HG03439 (cell line): ENCODE measurements at regions not wholly inside any gene's neighbourhood (a gene's known extent, or its start where the extent isn't known, plus 50 kb on each side); places are given as distances from the start of the nearest gene placed in this dataset.

Source experiments
- ATAC-seq: cut with Tn5 transposase; IDR thresholded peaks from one replicate; pipeline ENCODE4 v1.9.1; 2021; ENCODE audit warnings: mild to moderate bottlenecking, moderate library complexity; ENCODE audit not compliant: unreplicated experiment

DNA sequence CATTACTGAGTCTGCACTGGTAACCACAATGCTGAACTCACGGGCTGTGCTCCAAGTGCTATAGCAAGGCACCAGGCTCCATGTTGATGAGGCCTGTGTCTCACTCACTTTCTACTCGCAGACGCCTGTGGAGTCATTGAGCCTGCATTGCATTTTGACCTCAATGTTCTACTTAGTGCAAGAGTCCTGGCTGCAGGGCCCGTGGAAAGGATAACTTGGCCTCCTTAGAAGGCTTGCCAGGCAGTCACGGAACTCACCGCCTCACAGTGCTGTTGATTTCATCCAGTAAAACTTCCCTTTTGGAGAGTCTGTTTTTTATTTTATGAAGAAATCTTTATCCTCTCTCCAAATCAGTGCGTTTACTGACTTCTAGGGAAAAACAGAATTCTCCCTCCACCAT is 290.4 kb downstream of the RNF144A start:
- no peak for ATAC-seq

DNA sequence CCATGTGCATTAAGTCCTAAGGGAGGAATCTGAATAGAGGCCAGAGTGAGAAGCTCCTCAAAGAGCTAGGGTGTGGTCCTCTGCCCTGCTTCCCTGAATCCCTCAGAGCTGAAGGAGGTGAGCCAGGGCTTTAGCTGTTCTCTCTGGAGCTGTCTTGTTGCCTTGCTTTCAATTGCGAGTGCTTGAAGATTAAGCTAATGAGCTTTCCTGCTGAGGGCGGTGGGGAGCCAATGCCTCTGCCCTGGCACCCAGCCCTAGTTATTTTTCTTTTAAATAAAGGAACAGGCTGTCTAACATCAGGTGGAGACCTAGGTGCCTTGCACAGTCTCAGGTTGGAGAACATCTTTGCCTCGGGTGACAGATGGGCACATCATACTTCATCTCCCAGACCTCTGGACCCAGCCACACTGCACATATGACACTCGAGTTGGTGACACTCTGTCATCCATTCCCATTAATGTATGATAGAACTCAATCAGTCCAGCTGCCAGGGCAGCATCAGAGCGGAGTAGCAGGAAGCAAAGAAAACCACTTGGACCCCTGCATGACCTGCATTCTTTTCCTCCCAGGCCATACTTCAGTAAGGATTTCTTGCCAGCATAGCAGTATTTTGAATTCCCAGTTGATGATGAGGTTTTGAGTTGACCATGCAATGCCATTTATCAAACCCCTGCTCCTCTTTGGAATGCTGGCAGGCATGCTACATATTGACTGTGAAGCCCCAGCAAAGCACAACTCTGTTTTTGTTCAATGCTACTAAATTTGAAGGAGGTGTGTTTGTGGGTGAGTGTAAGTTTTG is 292.7 kb downstream of the RNF144A start:
- no peak for ATAC-seq

DNA sequence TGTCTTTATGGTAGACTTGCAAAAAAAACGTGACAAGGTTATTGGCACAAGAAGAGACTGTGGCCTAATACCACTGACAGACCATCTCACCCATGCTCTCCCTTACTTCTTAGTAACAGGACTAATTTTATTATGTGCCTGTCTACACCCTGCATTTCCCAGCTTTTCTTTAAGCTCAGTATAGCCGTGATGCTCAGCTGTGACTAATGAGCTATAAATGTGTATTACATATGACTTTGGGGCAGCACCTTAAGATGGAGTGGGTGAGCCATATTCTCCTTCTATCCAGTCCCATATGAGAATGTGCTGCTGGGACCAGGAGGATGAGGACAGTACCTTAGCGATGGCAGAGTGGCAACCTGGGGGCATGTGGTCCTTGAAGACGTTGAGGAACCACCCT is 293.5 kb downstream of the RNF144A start:
- ATAC-seq, result no peak

DNA sequence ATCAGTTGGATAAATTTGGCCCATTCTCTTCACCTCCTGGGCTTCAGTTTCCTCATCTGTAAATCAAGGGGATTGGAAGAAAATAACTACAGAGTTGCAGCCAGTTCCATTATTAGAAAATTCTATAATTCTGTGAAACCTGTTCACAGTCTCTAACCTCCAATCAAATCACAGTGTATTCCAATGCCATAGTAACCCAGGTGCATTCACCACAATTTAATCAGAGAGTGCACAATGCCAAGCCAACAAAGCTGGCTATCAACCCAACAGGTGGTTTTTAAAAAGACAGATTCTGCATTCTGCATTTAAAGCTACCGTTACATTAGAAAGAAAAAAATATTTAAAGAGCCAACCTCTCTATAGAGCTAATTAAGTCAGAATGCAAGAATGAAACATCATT is 308.6 kb downstream of the RNF144A start:
- ATAC-seq, result no peak

DNA sequence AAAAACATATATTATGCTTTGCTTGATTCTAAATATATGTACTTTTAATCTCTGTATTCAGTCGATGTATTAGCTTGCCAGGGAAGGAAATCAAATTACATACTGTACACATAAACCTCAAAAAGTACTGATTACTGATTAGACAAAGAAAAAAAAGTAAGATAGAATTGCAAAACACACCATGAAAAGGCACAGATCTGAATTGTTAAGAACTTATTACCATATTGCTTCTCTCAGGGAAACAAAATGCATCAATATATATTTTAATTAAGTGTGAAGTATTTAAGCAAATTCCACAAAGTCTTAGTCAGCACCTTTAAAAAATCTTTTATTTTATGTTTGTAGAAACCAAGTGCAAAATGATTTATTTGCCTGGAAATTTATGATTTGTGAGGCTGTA is 309.3 kb downstream of the RNF144A start:
- ATAC-seq, result no peak

DNA sequence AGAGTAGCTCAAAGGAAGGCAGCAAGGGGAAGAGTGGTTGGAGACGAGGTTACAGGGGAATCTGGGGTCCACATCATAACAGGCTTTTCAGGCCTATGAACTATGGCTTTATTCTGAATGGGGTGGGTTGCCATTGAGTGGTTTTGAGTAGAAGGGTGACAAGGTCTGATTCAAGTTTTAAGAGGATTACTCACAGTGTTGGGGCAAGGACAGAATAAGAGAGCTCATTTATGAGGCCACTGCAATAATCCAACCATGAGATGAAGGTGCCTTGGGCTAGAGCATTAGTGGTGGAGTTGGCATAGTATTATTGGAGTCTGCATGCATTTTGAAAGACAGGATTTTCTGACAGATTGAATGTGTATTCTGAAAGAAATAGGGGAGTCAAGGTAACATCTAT is 315.9 kb downstream of the RNF144A start:
- ATAC-seq, result no peak

DNA sequence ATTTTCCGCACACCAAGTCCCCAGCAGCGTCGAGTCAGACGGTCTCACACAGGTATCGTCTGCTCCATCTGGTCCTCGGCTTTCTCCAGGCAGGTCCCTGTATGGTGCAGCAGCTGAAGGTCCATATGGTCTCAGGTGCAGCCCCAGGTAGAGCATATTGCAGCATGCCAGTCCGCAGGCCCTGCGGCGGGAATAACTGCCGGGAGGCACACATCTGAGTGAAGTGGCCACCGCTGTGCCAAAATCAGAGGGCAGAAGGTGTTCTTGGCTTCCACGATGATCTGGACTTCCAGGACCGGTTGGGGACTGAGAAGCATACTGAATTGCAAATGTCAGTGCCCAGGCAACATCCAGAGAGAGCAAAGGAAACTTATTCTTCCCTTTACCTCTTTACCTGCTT is 320.3 kb downstream of the RNF144A start:
- ATAC-seq, result no peak

DNA sequence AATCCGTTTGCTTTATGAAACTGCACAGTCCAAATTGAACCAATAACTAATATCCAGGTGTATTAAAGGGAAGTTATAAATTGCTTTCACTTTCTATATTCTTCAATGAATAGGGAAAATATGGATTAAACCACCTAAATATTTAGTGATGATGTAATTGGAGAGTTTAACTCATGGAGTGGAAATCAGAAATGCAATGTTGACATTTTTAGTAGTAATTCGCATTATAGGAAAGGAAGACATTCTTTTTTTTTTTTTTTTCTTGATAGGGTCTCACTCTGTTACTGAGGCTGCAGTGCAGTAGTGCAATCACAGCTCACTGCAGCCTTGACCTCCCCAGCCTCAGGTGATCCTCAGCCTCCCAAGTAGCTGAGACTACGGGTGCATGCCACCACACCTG is 321.9 kb downstream of the RNF144A start:
- no peak for ATAC-seq

DNA sequence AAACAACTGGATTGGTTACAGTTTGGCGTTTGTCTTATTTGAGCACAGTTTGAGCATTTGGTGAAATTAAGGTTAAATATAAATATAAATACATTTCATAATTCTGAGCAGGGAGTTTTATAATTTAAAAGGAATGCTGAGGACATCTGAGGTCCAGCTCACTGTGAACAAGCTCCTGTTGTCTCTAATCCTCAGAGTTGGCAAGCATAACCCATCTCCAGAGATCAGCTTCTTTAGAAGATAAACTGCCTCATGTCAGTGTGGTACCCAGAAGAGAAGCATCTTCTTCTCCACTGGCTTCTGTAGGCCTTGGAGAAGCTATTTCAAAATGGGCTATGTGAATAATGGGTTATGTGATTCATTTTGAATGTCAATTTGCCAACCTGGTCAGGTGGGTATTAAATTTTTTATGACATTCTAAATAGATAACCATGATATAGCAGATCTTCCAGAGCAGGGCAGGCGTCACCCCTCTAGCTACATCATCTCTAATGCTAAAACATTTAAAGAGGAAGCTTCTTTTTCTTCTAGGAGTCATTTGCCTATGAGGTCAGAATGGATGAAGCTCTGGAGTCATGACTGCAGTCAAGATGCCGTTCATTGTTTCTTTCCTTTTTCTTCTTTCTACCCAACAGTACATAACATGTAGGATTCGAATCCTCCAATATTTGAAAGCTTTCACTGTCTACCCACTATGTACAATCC is 324.0 kb downstream of the RNF144A start:
- ATAC-seq, result no peak

DNA sequence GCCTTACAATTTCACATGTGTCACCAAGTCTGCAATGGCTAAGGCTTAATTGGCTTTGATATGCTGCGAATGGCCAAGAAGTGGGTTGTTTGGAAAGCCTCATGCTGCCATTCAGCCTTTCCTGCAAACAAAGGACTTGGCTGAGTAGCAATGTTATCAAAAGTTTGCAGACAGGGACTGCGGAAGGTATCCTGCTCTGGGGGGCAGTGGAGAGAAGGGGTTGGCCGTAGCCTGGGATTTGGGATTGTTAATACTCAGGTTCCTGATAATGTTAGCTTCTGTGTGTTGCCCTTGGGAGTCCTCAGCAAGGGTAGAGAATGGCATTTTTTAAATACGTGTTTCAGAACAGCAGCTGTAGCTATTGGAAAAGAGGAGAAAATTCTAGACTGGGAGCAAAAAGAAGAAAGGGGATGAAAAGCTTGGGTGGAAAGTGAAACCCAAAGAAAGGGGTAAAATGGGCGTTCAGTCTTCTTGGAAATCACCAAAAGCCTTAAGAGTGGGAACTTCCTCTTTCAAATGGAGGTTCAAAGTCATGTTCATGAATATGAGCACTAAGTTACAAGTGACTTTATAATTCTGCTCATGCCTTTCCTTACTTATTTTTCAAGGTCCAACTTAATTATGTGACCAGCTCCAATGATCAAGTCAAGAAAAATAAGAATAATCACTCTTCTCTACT is 325.1 kb downstream of the RNF144A start:
- ATAC-seq, result no peak

DNA sequence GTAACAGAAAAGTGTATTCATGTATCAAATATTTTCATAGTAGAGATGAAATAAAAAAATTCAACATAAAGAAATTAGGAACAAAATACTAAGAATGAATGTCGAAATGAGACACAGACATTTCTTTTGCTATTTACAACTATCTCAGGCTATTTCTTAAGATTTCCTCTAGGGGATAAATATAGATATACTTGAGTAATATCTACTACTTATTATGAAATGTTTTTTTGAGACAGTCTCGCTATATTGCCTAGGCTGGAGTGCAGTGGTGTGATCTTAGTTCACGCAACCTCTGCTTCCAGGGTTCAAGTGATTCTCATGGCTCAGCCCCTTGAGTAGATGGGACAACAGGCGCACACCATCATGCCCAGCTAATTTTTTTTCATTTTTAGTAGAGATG is 326.1 kb downstream of the RNF144A start:
- no peak for ATAC-seq

DNA sequence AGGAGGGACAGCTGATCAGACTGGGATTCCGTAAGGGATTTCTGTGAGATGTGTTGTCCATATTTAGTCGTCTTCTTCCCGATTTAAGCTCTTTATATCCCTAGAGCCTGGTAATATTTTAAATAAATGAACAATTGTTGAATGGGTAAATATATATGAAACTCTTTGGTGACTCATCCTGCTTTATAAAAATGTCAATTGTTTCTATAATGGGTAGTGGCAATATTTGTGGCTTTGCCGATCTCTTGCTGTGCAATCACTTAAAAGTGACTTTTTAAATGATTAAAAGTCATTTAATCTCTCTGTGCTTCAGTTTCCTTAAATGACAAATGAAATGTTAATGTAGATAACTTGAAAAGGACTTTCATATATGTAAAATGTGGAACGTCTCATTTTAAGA is 339.2 kb downstream of the RNF144A start:
- ATAC-seq, result no peak

DNA sequence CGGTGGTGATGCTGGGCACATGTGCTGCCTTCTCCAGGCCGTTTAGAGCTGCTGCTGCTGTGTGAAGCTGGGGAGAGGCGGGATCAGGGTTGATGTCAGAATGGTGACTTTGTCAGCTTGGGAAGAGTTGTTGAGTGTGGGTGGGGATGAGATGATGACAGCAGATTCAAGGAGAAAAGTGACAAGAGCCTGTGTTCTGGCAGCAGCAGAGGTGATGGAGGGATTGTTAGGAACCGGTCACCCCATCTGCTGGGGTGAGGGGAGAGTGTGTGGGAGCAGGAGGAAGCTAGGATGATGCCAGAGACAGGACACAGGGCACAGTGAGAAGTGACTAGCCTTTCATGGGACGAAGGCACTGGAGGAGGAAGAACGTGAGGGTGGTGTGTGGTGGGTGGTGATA is 345.5 kb downstream of the RNF144A start:
- no peak for ATAC-seq

DNA sequence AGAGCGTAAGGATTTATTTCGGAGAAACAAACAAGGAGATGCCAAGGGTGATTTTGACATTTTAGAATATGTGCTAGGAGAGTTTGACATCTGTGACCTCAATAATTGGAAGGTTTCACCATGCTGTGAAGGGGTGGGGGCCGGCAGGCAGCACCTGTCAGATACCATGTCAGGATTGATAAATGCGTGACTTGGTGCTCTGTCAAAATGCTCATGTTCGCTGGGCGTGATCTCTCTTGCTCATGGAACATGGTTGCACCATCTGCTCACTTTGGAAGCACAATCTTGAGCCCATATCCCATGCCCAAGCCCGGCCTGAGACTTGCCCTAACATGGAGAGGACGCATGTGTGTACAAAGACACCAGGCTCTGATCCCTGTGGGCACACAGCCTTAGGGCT is 347.6 kb downstream of the RNF144A start:
- ATAC-seq, result no peak

DNA sequence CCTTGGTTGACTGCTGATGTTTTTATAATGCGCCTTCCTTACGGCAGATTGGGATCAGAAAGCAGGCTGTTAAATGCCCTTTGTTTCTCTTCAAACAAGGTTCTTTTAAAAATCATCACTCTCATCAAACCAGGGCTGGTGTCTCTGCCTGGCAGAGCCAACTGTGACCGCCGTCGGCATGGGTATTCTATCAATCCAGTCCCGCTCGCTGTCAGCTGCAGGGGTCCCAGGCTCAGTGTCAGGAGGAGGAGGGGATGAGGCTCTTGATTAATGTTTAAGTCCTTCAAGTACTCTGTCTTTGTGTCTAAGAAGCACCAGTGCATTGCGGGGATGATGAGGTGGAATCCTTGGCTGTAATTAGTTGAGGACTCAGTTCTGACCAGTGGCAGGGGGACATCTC is 348.1 kb downstream of the RNF144A start:
- ATAC-seq, result no peak

DNA sequence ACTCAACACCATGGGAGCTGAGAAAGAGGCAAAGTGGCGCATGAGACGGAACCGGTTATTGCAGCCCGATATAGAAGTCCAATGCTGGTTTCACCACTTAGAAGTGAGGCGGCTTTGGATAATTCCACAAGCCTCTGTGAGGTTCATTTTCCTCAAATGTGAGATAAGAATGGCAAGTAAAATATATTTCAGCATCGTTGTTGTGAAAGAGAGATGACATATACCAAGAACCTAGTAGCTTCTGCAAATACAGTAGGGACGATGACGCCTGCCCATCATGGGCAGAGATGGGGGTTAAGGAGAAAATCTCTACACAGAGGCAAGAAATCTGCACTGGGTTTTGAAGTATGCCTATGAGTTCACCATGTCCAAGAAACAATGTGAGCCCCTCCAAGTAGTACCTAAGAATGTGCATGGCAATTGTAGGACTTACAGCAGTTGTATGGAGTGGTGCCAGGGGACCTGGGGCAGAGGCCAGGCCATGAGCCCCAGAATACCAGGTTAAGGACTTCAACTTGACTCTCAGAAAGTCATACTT is 352.0 kb downstream of the RNF144A start:
- ATAC-seq, result no peak

DNA sequence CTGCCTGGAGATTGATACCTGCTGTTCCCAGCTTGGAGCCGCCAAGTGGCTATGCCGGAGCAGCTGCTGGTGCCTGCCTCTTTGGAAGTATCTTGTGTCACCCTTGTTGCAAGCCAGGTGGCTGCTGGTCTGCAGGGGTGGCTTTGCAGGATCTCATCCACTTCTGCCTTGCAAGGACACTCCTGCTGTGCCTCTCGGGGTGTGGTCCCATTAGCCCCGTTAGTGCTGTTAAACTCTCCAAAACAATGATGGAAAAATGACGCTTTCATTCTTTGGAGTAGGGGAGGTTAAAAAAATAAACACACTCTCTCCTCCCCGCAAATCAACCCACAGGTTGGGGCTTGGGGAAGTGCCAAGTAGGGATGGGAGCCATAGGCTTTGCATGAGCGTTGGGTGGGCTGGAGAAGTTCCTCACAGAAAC is 352.8 kb downstream of the RNF144A start:
- ATAC-seq, result no peak

DNA sequence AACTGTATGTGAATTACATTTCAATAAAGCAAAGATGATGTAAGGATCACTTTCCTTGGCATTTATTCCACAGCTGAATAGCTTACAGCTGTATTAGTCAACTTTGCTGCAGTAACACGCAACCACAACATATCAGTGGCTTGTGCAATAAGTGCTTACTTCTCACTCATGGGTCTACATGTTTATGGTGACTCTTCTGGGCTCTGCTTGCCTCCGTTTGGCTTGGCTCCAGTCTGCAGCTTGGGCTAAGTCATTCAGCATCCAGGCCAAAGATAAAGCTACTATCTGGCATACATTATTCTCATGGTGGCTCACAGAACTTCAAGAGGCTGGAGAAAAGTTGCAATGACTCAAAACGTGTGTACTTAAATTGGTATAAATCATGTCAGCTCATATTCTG is 355.0 kb downstream of the RNF144A start:
- ATAC-seq, result no peak

DNA sequence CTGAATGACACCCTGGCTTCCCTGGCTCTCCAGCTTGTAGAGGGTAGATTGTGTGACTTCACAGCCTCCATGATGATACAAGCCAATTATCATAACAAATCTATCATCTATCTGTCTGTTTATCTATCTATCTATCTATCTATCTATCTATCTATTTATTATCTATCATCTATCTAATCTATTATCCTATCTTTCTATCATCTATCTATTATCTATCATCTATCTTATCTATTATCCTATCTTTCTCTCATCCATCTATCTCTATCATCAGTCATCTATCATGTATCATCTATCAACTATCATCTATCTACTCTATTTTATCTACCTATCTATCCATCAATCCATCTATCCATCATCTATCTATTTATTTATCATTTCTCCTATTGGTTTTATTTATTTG is 361.8 kb downstream of the RNF144A start:
- no peak for ATAC-seq

DNA sequence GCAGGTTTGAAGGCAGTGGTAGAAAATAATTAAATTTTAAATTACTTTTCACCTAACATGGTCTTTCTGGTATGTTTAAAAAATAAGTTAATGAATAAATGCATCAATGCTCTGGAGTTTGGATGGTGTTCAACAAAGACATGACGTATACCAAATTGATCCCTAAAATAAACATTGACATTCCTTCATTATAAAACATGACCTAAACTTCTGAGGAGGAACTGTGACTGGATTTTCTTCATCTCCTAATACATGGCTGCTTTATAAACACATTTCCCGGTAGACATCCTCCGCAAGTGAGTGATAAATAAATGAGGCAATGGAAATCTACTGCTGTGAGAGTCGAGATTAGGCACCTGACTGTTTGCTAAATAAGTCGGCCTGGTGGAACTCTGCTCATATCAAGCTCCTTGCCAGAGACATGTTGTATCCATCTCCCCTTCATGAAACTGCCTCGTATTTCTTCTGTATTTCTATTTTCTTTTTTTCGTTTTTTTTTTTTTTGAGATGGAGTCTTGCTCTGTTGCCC is 362.3 kb downstream of the RNF144A start:
- ATAC-seq, result no peak

DNA sequence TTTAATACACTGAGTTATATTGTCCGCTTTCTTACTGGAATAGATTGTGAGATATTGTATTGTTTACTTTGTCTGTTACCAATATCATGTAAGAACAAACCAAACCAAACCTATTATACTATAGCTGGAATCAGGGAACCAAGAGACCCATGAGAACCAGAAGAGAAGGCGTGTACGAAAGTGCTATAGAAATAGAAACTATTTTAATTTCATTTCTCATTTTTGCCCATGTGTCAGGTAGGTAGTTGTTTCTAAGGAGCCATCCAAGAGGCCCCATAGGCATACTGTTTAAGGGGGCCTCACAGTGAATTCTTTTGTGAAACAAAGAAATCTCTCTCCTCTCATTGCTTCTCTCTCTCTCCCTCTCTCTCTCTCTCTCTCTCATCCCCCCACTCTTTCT is 363.6 kb downstream of the RNF144A start:
- no peak for ATAC-seq
